ENCODE measurements at regions not wholly inside any gene's neighbourhood (a gene's known extent, or its start where the extent isn't known, plus 50 kb on each side); places are given as distances from the start of the nearest gene placed in this dataset.
A peak's percentile ranks its signal among the peaks of the same experiment; 100 is the strongest.
"Not testable (repeated sequence)": the region's sequence is repeated elsewhere in the genome, so short reads cannot be mapped to it uniquely, and the experiment has no call there.

- peak in 1 of 3 experiments; percentile 27 for DNase-seq
Measured at GRCh38 chr4:170682558-170683294, 593.0 kb upstream of the AADAT start.

- not testable (repeated sequence) for DNase-seq
Measured at GRCh38 chr4:170682087-170682486, 592.3 kb upstream of the AADAT start.

GRCh38 chr4:170675568-170676262, 586.0 kb upstream of the AADAT start:
- DNase-seq, result no peak

GRCh38 chr4:170674176-170674575, 584.4 kb upstream of the AADAT start:
- DNase-seq, result no peak

GRCh38 chr4:170672381-170672965, 582.7 kb upstream of the AADAT start:
- no peak for DNase-seq

GRCh38 chr4:170671171-170671570, 581.4 kb upstream of the AADAT start:
- DNase-seq, result no peak

GRCh38 chr4:170667814-170668213, 578.1 kb upstream of the AADAT start:
- DNase-seq, result no peak

GRCh38 chr4:170666909-170667308, 577.2 kb upstream of the AADAT start:
- no peak for DNase-seq

GRCh38 chr4:170662250-170662649, 572.5 kb upstream of the AADAT start:
- no peak for DNase-seq

- no peak for DNase-seq
Measured at GRCh38 chr4:170657761-170658160, 568.0 kb upstream of the AADAT start.

- DNase-seq, result no peak
Measured at GRCh38 chr4:170656506-170656905, 566.8 kb upstream of the AADAT start.

GRCh38 chr4:170652571-170652970, 562.8 kb upstream of the AADAT start:
- no peak for DNase-seq

GRCh38 chr4:170651786-170652185, 562.0 kb upstream of the AADAT start:
- DNase-seq, result no peak

- no peak for DNase-seq
Measured at GRCh38 chr4:170627418-170627817, 537.7 kb upstream of the AADAT start.

GRCh38 chr4:170623899-170624298, 534.1 kb upstream of the AADAT start:
- no peak for DNase-seq

GRCh38 chr4:170610434-170610833, 520.7 kb upstream of the AADAT start:
- DNase-seq, result no peak

- DNase-seq, result no peak
Measured at GRCh38 chr4:170599894-170600293, 510.1 kb upstream of the AADAT start.

GRCh38 chr4:170591076-170591475, 501.3 kb upstream of the AADAT start:
- DNase-seq, result no peak

GRCh38 chr4:170589597-170590191, 499.9 kb upstream of the AADAT start:
- peak in 1 of 3 experiments; percentile 70 for DNase-seq

GRCh38 chr4:170581969-170582368, 492.2 kb upstream of the AADAT start:
- no peak for DNase-seq

- DNase-seq, result no peak
Measured at GRCh38 chr4:170581322-170581721, 491.6 kb upstream of the AADAT start.

GRCh38 chr4:170580651-170581050, 490.9 kb upstream of the AADAT start:
- no peak for DNase-seq

GRCh38 chr4:170538821-170539473, 449.2 kb upstream of the AADAT start:
- DNase-seq, result no peak
